ENCODE measurements at regions not wholly inside any gene's neighbourhood (a gene's known extent, or its start where the extent isn't known, plus 50 kb on each side); places are given as distances from the start of the nearest gene placed in this dataset.

DNA sequence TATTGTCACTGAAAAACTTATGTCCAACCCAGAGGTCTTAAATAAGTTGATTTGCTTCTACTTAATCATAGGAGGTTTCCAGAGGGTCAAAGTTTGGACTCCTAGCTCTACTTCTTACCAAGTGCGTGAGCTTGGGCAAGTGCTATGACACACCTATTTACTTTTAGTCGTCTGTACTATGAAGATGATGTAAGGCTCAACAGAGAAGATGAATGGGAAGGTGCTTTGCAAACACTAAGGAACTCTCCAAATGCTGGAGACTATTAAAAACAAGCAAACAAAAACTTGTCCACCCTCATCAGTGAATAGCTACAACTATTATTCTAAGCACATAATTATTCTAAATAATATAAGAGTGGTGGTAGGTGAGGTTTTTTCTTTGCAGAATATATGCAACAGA, 232.3 kb upstream of the USP24 start:
- TF ChIP-seq, protein P1, sequence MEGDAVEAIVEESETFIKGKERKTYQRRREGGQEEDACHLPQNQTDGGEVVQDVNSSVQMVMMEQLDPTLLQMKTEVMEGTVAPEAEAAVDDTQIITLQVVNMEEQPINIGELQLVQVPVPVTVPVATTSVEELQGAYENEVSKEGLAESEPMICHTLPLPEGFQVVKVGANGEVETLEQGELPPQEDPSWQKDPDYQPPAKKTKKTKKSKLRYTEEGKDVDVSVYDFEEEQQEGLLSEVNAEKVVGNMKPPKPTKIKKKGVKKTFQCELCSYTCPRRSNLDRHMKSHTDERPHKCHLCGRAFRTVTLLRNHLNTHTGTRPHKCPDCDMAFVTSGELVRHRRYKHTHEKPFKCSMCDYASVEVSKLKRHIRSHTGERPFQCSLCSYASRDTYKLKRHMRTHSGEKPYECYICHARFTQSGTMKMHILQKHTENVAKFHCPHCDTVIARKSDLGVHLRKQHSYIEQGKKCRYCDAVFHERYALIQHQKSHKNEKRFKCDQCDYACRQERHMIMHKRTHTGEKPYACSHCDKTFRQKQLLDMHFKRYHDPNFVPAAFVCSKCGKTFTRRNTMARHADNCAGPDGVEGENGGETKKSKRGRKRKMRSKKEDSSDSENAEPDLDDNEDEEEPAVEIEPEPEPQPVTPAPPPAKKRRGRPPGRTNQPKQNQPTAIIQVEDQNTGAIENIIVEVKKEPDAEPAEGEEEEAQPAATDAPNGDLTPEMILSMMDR (IDR thresholded peaks at IDR 0.05), result no peak
- TF ChIP-seq POLR2A (IDR thresholded peaks at IDR 0.05), result no peak
